Sigmoid colon (tissue), 4 donors: ENCODE measurements at regions not wholly inside any gene's neighbourhood (a gene's known extent, or its start where the extent isn't known, plus 50 kb on each side); places are given as distances from the start of the nearest gene placed in this dataset.

ENCODE experiments used
- CTCF ChIP-seq, 4 experiments: fragments of 450-650 bp in 3 of 4; fragments of 200-600 bp in 1 of 4; IDR thresholded peaks; one replicate each; pipeline ENCODE4 v1.5.1; 2016 to 2019; ENCODE audit warnings: antibody characterized with exemption in 4 of 4, mild to moderate bottlenecking in 3 of 4, moderate library complexity in 2 of 4
- EP300 ChIP-seq, 4 donors: sonication (generic); formaldehyde crosslinking; IDR thresholded peaks; one replicate each; pipeline ENCODE4 v1.6.1; 2017; ENCODE audit warnings: antibody characterized with exemption in 4 of 4
- POLR2A ChIP-seq, 2 donors: fragments of 450-650 bp; IDR thresholded peaks; one replicate each; pipeline ENCODE4 v1.6.1; 2016; ENCODE audit warnings: antibody characterized with exemption in 2 of 2, mild to moderate bottlenecking in 2 of 2, moderate library complexity in 2 of 2
- POLR2AphosphoS5 ChIP-seq, 4 donors: sonication (generic); formaldehyde crosslinking; IDR thresholded peaks; one replicate each; pipeline ENCODE4 v1.6.1; 2017; ENCODE audit warnings: antibody characterized with exemption in 4 of 4

GRCh38 chr16:73390936-73391335 lies 343.0 kb upstream of the ZFHX3 start:
- no peak for TF ChIP-seq POLR2A (IDR thresholded peaks at IDR 0.05)
- TF ChIP-seq EP300 (IDR thresholded peaks at IDR 0.05), result no peak
- no peak for TF ChIP-seq POLR2AphosphoS5 (IDR thresholded peaks at IDR 0.05)
- TF ChIP-seq CTCF (IDR thresholded peaks at IDR 0.05), result no peak
